OCI-LY1 (cell line): ENCODE measurements at regions not wholly inside any gene's neighbourhood (a gene's known extent, or its start where the extent isn't known, plus 50 kb on each side); places are given as distances from the start of the nearest gene placed in this dataset.

Experiments
- H2AFZ ChIP-seq: fragments of 200-600 bp; sonication (generic), shearing (Covaris generic); 2 replicates; pipeline ENCODE4 v1.6.0; 2014; ENCODE audit warnings: antibody characterized with exemption, mild to moderate bottlenecking, low read length
- H3F3A ChIP-seq: fragments of 200-600 bp; sonication (generic), shearing (Covaris generic); 2 replicates; pipeline ENCODE4 v1.6.0; 2014; ENCODE audit warnings: mild to moderate bottlenecking, antibody characterized with exemption, low read length, moderate library complexity; ENCODE audit not compliant: insufficient read depth
- H3K27ac ChIP-seq: fragments of 200-600 bp; sonication (generic); 2 replicates; pipeline ENCODE4 v1.5.1; 2014; ENCODE audit warnings: low read length, mixed run types, mild to moderate bottlenecking, low read depth; ENCODE audit not compliant: poor library complexity, severe bottlenecking
- H3K27me3 ChIP-seq: fragments of 200-600 bp; sonication (generic); 2 replicates; pipeline ENCODE4 v1.6.0; 2014; ENCODE audit warnings: antibody characterized with exemption, mild to moderate bottlenecking, low read length, moderate library complexity; ENCODE audit not compliant: insufficient read depth
- H3K36me3 ChIP-seq: fragments of 200-600 bp; sonication (generic); 2 replicates; pipeline ENCODE4 v1.6.1; 2014; ENCODE audit warnings: mild to moderate bottlenecking, antibody characterized with exemption, low read length, moderate library complexity, mixed read lengths; ENCODE audit not compliant: insufficient read depth
- H3K4me1 ChIP-seq: fragments of 200-600 bp; sonication (generic); 2 replicates; pipeline ENCODE4 v1.5.1; 2014; ENCODE audit warnings: mild to moderate bottlenecking, low read length, moderate library complexity; ENCODE audit not compliant: insufficient read depth, severe bottlenecking
- H3K4me2 ChIP-seq: fragments of 200-600 bp; sonication (generic), shearing (Covaris generic); 2 replicates; pipeline ENCODE4 v1.6.1; 2014; ENCODE audit warnings: low read length
- H3K4me3 ChIP-seq: fragments of 200-600 bp; sonication (generic); 2 replicates; pipeline ENCODE4 v1.5.1; 2014; ENCODE audit warnings: low read length, low read depth, mild to moderate bottlenecking, mixed read lengths; ENCODE audit not compliant: poor library complexity, severe bottlenecking
- H3K79me2 ChIP-seq: fragments of 200-600 bp; shearing (Covaris generic); 2 replicates; pipeline ENCODE4 v1.6.1; 2016; ENCODE audit warnings: mixed run types, low read length, mixed read lengths; ENCODE audit not compliant: insufficient read depth
- H3K9ac ChIP-seq: fragments of 200-600 bp; sonication (generic), shearing (Covaris generic); 2 replicates; pipeline ENCODE4 v1.6.1; 2014; ENCODE audit warnings: mild to moderate bottlenecking, low read length, mixed read lengths
- H3K9me2 ChIP-seq: fragments of 200-600 bp; sonication (generic), shearing (Covaris generic); 2 replicates; pipeline ENCODE4 v1.6.1; 2014; ENCODE audit warnings: low read depth, mild to moderate bottlenecking, low read length, mixed read lengths
- H3K9me3 ChIP-seq: fragments of 200-600 bp; shearing (Covaris generic); 2 replicates; pipeline ENCODE4 v1.6.1; 2014; ENCODE audit warnings: low read length, mixed read lengths
- H4K20me1 ChIP-seq: fragments of 200-600 bp; sonication (generic), shearing (Covaris generic); 2 replicates; pipeline ENCODE4 v1.6.0; 2016; ENCODE audit warnings: mild to moderate bottlenecking, low read length; ENCODE audit not compliant: insufficient read depth
- EZH2 ChIP-seq: fragments of 200-600 bp; sonication (generic), shearing (Covaris generic); IDR thresholded peaks from 2 replicates; pipeline ENCODE4 v1.8.0; 2017; ENCODE audit warnings: borderline replicate concordance, mixed run types, mild to moderate bottlenecking, antibody characterized with exemption, low read length, moderate library complexity, mixed read lengths
- TF ChIP-seq, protein P1 (sequence below): fragments of 200-600 bp; sonication (generic), shearing (Covaris generic); IDR thresholded peaks from 2 replicates; pipeline ENCODE4 v1.5.1; 2017; ENCODE audit warnings: mild to moderate bottlenecking, antibody characterized with exemption, low read length, moderate library complexity, mixed read lengths

DNA sequence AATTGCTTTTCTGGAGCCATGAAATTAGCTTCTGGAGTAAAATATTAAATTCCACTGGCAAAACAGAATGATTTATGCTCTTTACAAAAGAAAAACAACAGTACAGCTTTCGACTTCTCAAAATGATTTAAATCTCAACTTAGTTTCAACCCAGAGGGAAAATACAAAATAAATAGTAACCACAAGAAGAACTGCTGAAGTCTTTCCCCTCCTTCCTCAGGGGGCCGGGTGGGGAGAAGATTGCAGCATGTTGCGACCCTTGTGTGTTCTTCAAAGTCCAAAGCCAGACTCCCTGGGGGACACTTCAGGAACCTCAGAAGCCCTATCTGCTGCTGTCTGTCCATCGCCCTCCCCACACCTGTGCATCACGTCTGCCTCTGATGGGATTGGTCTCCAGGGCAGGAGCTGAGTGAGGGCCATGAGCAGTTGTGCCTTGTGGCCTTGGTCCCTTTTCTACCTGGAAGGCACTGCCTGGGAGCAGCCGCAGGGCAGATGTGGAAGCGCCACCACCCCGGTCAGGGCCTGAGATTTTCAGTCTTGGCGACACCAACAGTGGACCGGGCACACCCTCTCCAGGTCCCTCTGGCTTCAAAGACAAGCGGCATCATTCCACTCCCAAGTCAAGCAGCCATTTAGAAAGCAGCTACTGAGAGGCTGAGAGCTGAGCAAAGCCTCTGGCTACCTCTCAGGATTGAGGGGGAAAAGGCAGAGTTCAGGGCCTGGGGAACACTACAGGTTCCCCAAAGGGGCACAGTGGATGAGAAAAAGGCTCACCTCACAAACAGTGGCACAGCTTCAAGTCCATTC, 210.1 kb upstream of the RAB6C start:
- no peak overlapping the region for H3K4me3 ChIP-seq
- TF ChIP-seq EZH2 = no peak
- TF ChIP-seq, protein P1, sequence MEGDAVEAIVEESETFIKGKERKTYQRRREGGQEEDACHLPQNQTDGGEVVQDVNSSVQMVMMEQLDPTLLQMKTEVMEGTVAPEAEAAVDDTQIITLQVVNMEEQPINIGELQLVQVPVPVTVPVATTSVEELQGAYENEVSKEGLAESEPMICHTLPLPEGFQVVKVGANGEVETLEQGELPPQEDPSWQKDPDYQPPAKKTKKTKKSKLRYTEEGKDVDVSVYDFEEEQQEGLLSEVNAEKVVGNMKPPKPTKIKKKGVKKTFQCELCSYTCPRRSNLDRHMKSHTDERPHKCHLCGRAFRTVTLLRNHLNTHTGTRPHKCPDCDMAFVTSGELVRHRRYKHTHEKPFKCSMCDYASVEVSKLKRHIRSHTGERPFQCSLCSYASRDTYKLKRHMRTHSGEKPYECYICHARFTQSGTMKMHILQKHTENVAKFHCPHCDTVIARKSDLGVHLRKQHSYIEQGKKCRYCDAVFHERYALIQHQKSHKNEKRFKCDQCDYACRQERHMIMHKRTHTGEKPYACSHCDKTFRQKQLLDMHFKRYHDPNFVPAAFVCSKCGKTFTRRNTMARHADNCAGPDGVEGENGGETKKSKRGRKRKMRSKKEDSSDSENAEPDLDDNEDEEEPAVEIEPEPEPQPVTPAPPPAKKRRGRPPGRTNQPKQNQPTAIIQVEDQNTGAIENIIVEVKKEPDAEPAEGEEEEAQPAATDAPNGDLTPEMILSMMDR = no peak
- H3K27ac ChIP-seq = no peak overlapping the region
- no peaks in the 10 kb centered on the region for H4K20me1 ChIP-seq
- no peak overlapping the region for H3K4me2 ChIP-seq
- H3K79me2 ChIP-seq = no peaks in the 10 kb centered on the region
- no peaks in the 10 kb centered on the region for H3K27me3 ChIP-seq
- H3K4me1 ChIP-seq = no peaks in the 10 kb centered on the region
- no peaks in the 10 kb centered on the region for H3F3A ChIP-seq
- no peaks in the 10 kb centered on the region for H3K9me2 ChIP-seq
- no peak overlapping the region for H3K9ac ChIP-seq
- no peak overlapping the region for H2AFZ ChIP-seq
- H3K9me3 ChIP-seq = no peaks in the 10 kb centered on the region
- H3K36me3 ChIP-seq = no peaks in the 10 kb centered on the region

DNA sequence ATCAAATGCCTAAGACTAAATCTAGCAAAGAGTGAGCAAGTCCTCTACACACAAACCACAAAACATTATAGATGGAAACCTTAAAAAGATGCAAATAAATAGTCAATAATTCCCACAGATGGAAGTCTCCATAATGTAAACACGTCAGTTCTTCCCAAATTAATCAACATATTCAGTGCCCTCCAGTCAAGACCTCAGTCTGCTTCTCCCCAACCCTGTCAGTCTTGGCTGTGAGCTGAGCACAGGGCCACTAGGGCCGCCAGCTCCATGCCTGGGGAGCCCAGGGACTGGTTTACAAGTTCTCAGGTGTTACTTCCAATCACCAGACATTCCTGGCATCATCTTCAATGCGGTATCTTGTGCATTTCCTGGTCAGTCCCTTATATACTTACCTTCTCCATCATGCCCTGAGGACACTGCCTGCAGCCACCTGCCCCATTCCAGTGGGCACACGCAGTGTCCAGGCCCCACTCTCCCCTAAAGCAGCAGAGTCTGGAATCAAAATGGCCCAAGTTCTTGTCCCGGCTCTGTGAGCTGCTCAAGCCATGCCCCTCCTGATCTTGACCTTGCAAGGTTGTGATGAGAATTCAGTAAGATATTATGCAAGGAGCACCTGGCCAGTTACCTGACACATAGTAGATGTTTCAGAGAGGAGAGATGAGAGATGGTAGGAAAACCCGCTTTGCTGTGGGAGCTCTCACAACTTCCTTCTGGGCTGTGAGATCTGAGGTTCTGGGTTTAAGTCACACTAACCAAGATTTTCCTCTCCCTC, 207.9 kb upstream of the RAB6C start:
- no peaks in the 10 kb centered on the region for H3K9me2 ChIP-seq
- no peak overlapping the region for H3K27ac ChIP-seq
- TF ChIP-seq, protein P1 = no peak
- TF ChIP-seq EZH2 = no peak
- no peak overlapping the region for H3K4me3 ChIP-seq
- no peaks in the 10 kb centered on the region for H3K36me3 ChIP-seq
- no peaks in the 10 kb centered on the region for H3K27me3 ChIP-seq
- H3K4me1 ChIP-seq = no peaks in the 10 kb centered on the region
- no peaks in the 10 kb centered on the region for H3F3A ChIP-seq
- no peak overlapping the region for H2AFZ ChIP-seq
- H3K9ac ChIP-seq = no peak overlapping the region
- H3K4me2 ChIP-seq = no peak overlapping the region
- H3K9me3 ChIP-seq = no peaks in the 10 kb centered on the region
- H3K79me2 ChIP-seq = no peaks in the 10 kb centered on the region
- no peaks in the 10 kb centered on the region for H4K20me1 ChIP-seq

DNA sequence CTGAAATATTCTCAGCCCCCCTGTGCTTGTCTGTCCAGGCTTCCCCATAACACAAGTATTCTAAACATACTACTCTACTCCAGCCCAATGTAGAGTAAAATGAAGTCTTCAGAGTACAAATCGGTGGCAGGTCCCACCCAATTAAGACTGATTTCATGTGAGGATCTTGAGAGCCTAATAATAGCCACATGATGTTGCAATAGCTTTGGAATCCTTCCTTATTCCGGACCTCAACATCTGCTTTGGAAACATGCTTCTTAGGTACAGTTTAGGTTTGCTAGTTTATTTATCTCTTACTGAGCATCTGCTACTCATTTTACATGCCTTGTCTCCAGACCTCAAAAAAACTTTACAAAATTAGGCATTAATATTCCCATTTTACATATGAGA, 207.3 kb upstream of the RAB6C start:
- H3K27me3 ChIP-seq = no peaks in the 10 kb centered on the region
- no peaks in the 10 kb centered on the region for H3K36me3 ChIP-seq
- H3K9me2 ChIP-seq = no peaks in the 10 kb centered on the region
- no peaks in the 10 kb centered on the region for H4K20me1 ChIP-seq
- no peaks in the 10 kb centered on the region for H3K9me3 ChIP-seq
- TF ChIP-seq, protein P1 = no peak
- no peak for TF ChIP-seq EZH2
- H2AFZ ChIP-seq = no peak overlapping the region
- H3K79me2 ChIP-seq = no peaks in the 10 kb centered on the region
- H3K27ac ChIP-seq = no peak overlapping the region
- H3K9ac ChIP-seq = no peak overlapping the region
- no peaks in the 10 kb centered on the region for H3F3A ChIP-seq
- no peak overlapping the region for H3K4me2 ChIP-seq
- H3K4me1 ChIP-seq = no peaks in the 10 kb centered on the region
- no peak overlapping the region for H3K4me3 ChIP-seq
